ENCODE measurements at regions not wholly inside any gene's neighbourhood (a gene's known extent, or its start where the extent isn't known, plus 50 kb on each side); places are given as distances from the start of the nearest gene placed in this dataset.

GRCh38 chr11:15625691-15626090 lies 511.0 kb downstream of the INSC start:
- DNase-seq: no peak

- no peak for DNase-seq
Observed at GRCh38 chr11:15627560-15627959, 512.8 kb downstream of the INSC start.

- DNase-seq: peak; percentile 54 to 61
Observed at GRCh38 chr11:15629690-15630321, 515.1 kb downstream of the INSC start.

DNA sequence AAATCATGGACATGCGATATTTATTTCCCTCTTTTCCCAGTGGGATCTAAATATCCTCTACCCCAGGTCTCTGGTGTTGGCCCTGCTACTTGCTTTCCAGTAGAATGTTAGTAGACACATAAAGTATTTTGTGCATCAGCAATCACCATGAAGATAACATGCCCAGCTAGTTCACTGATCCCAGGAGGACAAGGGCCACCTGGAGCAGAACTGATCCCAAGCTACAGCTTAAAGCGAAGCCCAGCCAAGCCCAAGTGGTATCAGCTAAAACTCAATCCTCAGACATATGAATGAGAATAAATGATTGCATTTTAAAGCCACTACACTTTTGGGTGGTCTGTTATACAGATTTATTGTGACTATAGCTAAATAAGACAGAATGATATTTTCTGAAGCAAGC lies 516.2 kb downstream of the INSC start:
- DNase-seq: no peak

GRCh38 chr11:15635521-15635920 lies 520.8 kb downstream of the INSC start:
- DNase-seq: no peak

- peak; percentile 84 to 85 for DNase-seq
Observed at GRCh38 chr11:15636521-15637089, 521.9 kb downstream of the INSC start.

GRCh38 chr11:15638386-15638787 lies 523.7 kb downstream of the INSC start:
- peak; percentile 74 to 78 for DNase-seq

DNA sequence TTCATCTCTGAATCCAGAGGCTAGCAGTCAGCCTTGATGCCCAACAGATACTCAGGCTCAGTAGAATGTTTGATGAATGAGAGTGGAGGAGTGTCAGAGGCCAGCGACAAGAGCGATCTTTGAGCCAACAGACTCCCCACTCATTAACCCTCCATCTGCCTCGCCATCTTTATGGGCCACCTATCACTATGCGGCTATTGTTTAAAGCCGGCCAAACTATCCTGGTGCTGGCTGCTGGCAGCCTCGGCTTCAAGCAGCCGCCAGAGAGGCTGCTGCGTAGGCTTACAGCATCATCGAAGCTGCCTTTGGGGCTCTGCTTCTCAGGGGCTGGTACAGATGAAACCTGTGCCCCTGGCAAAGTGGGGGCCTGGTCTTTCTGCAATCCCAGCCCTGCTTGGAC lies 525.6 kb downstream of the INSC start:
- DNase-seq: no peak

GRCh38 chr11:15641271-15642045 lies 526.7 kb downstream of the INSC start:
- no peak for DNase-seq

GRCh38 chr11:15645201-15645600 lies 530.5 kb downstream of the INSC start:
- DNase-seq: no peak

DNA sequence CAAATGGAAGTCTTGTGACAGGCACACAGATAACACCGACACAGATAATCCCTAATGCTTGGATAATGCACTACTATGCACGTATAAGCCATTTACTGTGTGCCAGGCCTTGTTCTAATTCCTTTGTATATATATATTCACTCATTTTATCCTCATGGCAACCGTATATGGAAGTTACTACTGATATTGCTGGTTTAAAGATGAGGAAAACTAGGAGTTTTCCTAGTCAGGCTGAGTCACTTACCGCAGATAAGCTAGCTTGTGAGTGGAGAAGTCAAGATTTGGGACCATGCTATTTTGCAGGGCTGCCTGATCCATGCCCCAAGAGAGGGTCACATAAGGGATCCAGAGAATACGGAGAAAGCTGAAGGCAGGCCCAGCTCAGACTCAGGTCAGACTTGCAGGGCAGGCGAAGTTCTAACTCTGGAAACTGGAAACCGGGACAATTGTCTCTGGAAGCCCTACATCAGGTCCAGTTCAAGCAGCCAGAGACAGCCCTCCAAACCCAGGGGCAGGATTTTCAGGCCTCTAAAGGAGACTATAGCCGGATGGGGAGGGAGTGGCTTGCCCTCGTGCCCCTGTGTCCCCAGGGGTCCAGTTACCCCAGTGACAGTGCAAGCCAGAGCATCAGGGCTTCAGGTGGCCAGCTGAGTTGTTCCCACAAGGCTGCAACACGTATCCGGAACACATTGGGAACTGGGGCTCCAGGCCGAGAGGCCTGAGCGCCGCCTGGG lies 534.8 kb downstream of the INSC start:
- no peak for DNase-seq

GRCh38 chr11:15650105-15650938 lies 535.6 kb downstream of the INSC start:
- DNase-seq: peak; percentile 64 to 69

GRCh38 chr11:15651033-15651432 lies 536.3 kb downstream of the INSC start:
- DNase-seq: no peak

- DNase-seq: no peak
Observed at GRCh38 chr11:15651816-15652215, 537.1 kb downstream of the INSC start.

- DNase-seq: no peak
Observed at GRCh38 chr11:15653191-15653710, 538.5 kb downstream of the INSC start.

GRCh38 chr11:15654451-15654850 lies 539.7 kb downstream of the INSC start:
- DNase-seq: no peak

DNA sequence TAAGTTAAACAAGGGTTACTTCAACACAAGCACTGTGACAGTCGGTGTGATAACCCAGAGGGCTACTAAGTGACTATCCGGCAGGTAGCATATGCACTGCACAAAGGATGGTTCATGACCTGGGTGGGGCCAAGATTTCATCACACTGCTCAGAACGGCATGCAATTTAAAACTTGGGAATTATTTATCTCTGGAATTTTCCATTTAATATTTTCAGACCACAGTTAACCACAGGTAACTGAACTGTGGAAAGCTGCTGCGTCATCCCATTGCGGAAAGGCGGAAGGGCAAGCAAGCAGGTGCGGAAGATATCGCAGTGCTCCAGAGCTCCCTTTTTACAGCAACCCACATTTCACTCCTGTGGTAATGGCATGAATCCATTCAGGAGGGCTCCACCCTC lies 540.8 kb downstream of the INSC start:
- DNase-seq: no peak

DNA sequence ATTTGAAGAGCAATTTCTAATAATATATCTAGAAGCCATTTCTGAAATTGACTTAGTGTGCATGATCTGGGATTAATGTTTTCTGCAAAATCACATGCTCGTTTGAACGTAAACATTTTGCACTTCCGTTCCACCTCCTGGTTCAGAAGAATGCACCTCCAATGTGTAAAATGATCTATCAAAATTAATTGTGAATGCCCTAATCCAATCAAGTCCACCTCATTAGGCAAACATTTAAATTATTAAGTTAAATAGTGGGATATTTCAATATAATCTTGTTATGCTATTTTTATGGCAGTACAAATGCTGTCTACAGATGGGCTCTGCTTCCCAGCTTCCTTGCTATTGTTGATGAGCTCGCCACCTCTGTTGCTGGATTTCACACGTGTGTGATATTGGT lies 542.5 kb downstream of the INSC start:
- no peak for DNase-seq

GRCh38 chr11:15660496-15660895 lies 545.8 kb downstream of the INSC start:
- DNase-seq: no peak

- DNase-seq: no peak
Observed at GRCh38 chr11:15662285-15662684, 547.6 kb downstream of the INSC start.

GRCh38 chr11:15663777-15664218 lies 549.1 kb downstream of the INSC start:
- no peak for DNase-seq

- no peak for DNase-seq
Observed at GRCh38 chr11:15665368-15665871, 550.7 kb downstream of the INSC start.

Data from AML-193 (cell line).